GM12865 (cell line): ENCODE measurements at regions not wholly inside any gene's neighbourhood (a gene's known extent, or its start where the extent isn't known, plus 50 kb on each side); places are given as distances from the start of the nearest gene placed in this dataset.

Experiments
- DNase-seq: peaks from one replicate; pipeline ENCODE4 v3.0.0; 2010; ENCODE audit warnings: low read depth
- H3K4me3 ChIP-seq: 2 replicates; pipeline ENCODE4 v1.5.1; 2011; ENCODE audit warnings: mild to moderate bottlenecking, low read depth, low read length, control low read depth
- TF ChIP-seq, protein P1 (sequence below): IDR thresholded peaks from 2 replicates; pipeline ENCODE4 v1.5.1; 2011; ENCODE audit warnings: low read length, control low read depth, low read depth, inconsistent platforms; ENCODE audit not compliant: insufficient read depth; ENCODE audit errors: missing control alignments

DNA sequence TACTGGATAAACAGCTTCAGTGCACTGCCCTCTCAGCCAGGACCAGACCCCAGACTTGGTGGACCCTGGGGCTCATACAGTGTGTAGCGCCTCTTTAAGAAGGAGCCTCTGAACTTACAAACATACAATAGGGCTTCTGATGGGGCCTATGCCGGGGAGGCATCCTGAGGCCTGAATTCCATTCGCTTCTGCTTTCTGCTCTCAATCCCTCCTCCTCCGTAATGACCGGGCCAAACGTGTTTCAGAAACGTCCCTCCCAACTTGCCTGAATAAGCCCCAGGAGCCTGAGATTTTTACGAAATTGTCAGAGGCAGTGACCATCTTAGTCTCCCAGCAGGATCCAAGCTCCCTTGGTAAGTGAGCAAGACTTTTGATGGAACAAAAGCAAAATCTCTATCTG is 128.1 kb upstream of the BOD1 start:
- DNase-seq: no peak
- TF ChIP-seq, protein P1, sequence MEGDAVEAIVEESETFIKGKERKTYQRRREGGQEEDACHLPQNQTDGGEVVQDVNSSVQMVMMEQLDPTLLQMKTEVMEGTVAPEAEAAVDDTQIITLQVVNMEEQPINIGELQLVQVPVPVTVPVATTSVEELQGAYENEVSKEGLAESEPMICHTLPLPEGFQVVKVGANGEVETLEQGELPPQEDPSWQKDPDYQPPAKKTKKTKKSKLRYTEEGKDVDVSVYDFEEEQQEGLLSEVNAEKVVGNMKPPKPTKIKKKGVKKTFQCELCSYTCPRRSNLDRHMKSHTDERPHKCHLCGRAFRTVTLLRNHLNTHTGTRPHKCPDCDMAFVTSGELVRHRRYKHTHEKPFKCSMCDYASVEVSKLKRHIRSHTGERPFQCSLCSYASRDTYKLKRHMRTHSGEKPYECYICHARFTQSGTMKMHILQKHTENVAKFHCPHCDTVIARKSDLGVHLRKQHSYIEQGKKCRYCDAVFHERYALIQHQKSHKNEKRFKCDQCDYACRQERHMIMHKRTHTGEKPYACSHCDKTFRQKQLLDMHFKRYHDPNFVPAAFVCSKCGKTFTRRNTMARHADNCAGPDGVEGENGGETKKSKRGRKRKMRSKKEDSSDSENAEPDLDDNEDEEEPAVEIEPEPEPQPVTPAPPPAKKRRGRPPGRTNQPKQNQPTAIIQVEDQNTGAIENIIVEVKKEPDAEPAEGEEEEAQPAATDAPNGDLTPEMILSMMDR: no peak
- no peak overlapping the region for H3K4me3 ChIP-seq

DNA sequence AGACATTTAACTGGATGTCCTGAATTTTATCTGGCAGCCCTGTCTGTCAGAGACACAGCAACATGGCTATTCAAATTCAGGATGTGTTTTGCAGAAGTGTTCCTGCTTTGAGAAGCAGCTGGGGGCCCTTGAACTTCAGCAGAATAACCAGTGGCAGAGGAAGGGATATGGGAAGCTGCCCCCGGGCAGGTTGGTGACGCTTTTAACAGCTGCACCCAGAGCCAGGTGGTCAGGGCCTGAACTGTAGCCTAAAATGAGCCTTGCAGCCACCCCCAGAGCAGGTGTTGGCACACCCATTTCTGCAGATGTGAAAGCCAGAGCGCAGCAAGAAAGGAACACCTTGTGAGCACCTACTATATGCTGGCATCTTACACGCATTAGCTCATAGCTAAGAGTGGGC is 128.7 kb upstream of the BOD1 start:
- DNase-seq: peak; percentile 85
- H3K4me3 ChIP-seq: no peak overlapping the region
- TF ChIP-seq, protein P1: no peak

DNA sequence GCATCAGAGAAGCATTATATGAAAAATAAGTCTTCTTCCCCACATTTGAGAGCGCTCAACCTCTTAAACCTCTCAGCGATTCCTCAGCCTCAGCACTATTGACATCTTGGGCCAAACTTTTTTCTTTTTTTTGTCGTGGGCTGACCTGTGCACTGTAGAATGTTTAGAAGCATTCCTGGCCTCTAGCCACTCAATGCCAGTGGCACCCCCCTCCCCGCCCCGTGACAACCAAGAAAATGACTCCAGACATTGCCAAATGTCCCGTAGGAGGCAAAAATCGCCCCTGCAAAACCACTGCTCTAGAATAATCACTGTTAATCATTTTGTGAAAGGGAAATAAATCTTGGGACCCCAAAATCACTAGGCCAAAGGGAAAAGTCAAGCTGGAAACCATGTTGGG is 129.1 kb upstream of the BOD1 start:
- no peak overlapping the region for H3K4me3 ChIP-seq
- DNase-seq: no peak
- TF ChIP-seq, protein P1: no peak

DNA sequence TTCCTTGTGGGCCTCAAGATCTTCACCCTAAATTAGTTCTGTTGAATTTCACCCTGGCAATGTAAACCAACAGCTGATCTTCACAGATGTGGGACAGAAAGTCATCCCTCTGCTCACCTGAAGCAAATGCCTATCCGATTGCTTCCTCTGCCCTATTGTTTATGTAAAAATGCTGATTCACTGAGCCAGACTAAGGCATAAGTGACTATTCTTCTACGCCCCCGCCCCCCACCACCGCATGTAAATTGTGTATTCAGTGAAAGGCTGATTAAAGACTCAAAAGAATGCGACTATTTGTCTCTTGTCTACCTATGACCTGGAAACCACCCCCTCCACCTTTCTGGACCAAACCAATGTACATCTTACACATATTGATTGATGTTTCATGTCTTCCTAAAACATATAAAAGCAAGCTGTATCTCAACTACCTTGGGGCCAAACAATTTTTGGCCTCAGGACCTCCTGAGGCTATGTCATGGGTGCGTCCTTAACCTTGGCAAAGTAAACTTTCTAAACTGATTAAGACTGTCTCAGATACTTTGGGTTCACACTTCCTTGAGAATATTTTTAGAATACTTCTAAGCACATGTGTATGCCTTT is 129.7 kb upstream of the BOD1 start:
- H3K4me3 ChIP-seq: no peak overlapping the region
- TF ChIP-seq, protein P1: no peak
- no peak for DNase-seq

DNA sequence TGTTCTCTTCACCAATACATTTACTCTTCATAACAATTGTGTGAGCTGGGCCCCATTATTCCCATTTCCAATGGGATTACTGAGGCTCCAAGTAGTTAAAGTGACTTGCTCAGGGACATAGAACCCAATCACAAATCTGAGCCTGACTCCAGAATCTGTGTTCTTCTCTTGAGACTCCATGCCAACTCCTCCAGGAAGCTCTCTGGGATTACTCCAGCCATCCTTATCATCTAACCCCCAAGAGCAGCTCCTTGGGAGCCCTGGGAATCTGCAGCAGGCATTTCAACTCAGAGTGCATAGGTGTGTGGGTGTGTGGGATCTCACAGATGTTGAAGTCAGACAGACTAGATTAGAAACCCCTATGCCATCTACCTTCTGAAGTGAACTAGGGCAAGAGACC is 131.4 kb upstream of the BOD1 start:
- DNase-seq: no peak
- no peak overlapping the region for H3K4me3 ChIP-seq
- TF ChIP-seq, protein P1: no peak

DNA sequence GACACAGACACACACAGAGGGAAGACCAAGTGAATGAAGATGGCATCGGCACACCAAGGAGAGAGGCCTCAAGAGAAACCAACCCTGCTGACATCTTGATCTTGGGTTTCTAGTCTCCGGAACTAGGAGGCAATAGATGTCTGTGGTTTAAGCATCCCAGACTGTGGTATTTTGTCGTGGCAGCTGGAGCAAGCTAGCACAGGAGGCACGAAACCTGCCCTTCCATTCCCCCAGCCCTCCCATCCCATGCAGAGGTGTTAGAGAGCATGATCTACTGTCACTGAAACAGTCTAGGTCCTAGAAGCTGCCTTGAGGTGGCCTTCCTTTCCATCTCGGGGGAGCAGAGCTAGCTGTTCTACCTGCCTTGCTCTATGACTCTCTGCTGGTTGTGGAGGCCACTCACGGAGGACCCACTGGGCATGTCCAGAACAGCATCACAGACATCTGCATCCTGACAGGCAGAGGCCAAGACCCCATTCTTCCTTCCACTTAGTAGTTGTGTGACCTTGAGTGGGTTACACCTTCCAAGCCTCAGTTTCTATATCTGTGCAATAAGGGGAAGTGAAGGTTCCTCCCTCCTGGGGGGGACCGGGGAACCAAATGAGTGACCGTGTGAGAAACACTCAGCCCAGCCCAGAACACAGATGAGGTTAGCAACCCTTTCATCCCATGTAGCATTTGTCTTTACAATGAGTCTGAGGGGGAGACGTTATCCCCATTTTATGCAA is 134.3 kb upstream of the BOD1 start:
- H3K4me3 ChIP-seq: no peak overlapping the region
- TF ChIP-seq, protein P1: no peak
- DNase-seq: no peak

DNA sequence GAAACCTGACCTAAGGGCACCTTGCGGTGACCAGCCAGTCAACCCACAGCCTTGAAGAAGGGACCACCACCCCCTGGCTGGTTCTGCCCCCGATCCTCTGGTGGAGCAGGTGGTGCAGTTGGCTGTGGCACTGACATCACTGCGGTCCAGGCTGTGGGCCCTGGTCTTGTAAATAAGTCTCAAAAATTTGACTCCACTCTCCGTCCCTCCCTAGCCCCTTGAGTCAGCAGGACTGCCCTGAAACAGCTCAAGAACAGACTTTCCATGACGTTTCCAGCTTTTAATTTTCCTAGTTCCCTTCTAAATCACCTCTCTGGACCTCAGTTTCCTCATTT is 134.8 kb upstream of the BOD1 start:
- DNase-seq: no peak
- TF ChIP-seq, protein P1: no peak
- H3K4me3 ChIP-seq: no peak overlapping the region
